ENCODE measurements at regions not wholly inside any gene's neighbourhood (a gene's known extent, or its start where the extent isn't known, plus 50 kb on each side); places are given as distances from the start of the nearest gene placed in this dataset.
A peak's percentile ranks its signal among the peaks of the same experiment; 100 is the strongest.

GRCh38 chr6:23154159-23154558 is 584.8 kb downstream of the HDGFL1 start:
- DNase-seq (ENCODE audit: low read depth): no peak

- DNase-seq (ENCODE audit: low read depth): no peak
Observed at GRCh38 chr6:23170049-23170448, 600.7 kb downstream of the HDGFL1 start.

- DNase-seq (ENCODE audit: low read depth): peak; percentile 31
Observed at GRCh38 chr6:23173234-23173633, 603.9 kb downstream of the HDGFL1 start.

- peak; percentile 94 for DNase-seq (ENCODE audit: low read depth)
Observed at GRCh38 chr6:23174781-23175361, 605.5 kb downstream of the HDGFL1 start.

GRCh38 chr6:23175391-23175790 is 606.0 kb downstream of the HDGFL1 start:
- peak; percentile 46 for DNase-seq (ENCODE audit: low read depth)

GRCh38 chr6:23176471-23176870 is 607.1 kb downstream of the HDGFL1 start:
- no peak for DNase-seq (ENCODE audit: low read depth)

- no peak for DNase-seq (ENCODE audit: low read depth)
Observed at GRCh38 chr6:23176883-23177282, 607.5 kb downstream of the HDGFL1 start.

- no peak for DNase-seq (ENCODE audit: low read depth)
Observed at GRCh38 chr6:23177806-23178205, 608.4 kb downstream of the HDGFL1 start.

GRCh38 chr6:23179994-23180393 is 610.6 kb downstream of the HDGFL1 start:
- DNase-seq (ENCODE audit: low read depth): no peak

GRCh38 chr6:23180504-23181293 is 611.3 kb downstream of the HDGFL1 start:
- peak; percentile 90 for DNase-seq (ENCODE audit: low read depth)

- no peak for DNase-seq (ENCODE audit: low read depth)
Observed at GRCh38 chr6:23181356-23182110, 612.2 kb downstream of the HDGFL1 start.

- DNase-seq (ENCODE audit: low read depth): no peak
Observed at GRCh38 chr6:23183846-23184245, 614.5 kb downstream of the HDGFL1 start.

GRCh38 chr6:23184351-23184750 is 615.0 kb downstream of the HDGFL1 start:
- no peak for DNase-seq (ENCODE audit: low read depth)

- no peak for DNase-seq (ENCODE audit: low read depth)
Observed at GRCh38 chr6:23195487-23195886, 626.1 kb downstream of the HDGFL1 start.

- DNase-seq (ENCODE audit: low read depth): no peak
Observed at GRCh38 chr6:23199541-23199940, 630.2 kb downstream of the HDGFL1 start.

GRCh38 chr6:23200946-23201345 is 631.6 kb downstream of the HDGFL1 start:
- DNase-seq (ENCODE audit: low read depth): no peak

GRCh38 chr6:23202207-23202606 is 632.8 kb downstream of the HDGFL1 start:
- DNase-seq (ENCODE audit: low read depth): no peak

- DNase-seq (ENCODE audit: low read depth): no peak
Observed at GRCh38 chr6:23212398-23212797, 643.0 kb downstream of the HDGFL1 start.

GRCh38 chr6:23213193-23213592 is 643.8 kb downstream of the HDGFL1 start:
- peak; percentile 75 for DNase-seq (ENCODE audit: low read depth)

- DNase-seq (ENCODE audit: low read depth): peak; percentile 51
Observed at GRCh38 chr6:23213651-23214050, 644.3 kb downstream of the HDGFL1 start.

- DNase-seq (ENCODE audit: low read depth): no peak
Observed at GRCh38 chr6:23218751-23219150, 649.4 kb downstream of the HDGFL1 start.

- no peak for DNase-seq (ENCODE audit: low read depth)
Observed at GRCh38 chr6:23222724-23223123, 653.4 kb downstream of the HDGFL1 start.

- no peak for DNase-seq (ENCODE audit: low read depth)
Observed at GRCh38 chr6:23224540-23224939, 655.2 kb downstream of the HDGFL1 start.
